Mucosa of stomach (tissue), 1 donor: ENCODE measurements at regions not wholly inside any gene's neighbourhood (a gene's known extent, or its start where the extent isn't known, plus 50 kb on each side); places are given as distances from the start of the nearest gene placed in this dataset.
"Not testable (repeated sequence)": the region's sequence is repeated elsewhere in the genome, so short reads cannot be mapped to it uniquely, and the experiment has no call there.

Source experiments
- H3K27me3 ChIP-seq: one replicate; pipeline ENCODE4 v1.7.0; 2013; ENCODE audit warnings: mild to moderate bottlenecking, low read length; ENCODE audit not compliant: control insufficient read depth, insufficient read depth
- H3K36me3 ChIP-seq: one replicate; pipeline ENCODE4 v1.7.0; 2013; ENCODE audit warnings: low read length; ENCODE audit not compliant: control insufficient read depth, insufficient read depth
- H3K4me1 ChIP-seq: one replicate; pipeline ENCODE4 v1.7.0; 2013; ENCODE audit warnings: mild to moderate bottlenecking, low read length; ENCODE audit not compliant: control insufficient read depth, insufficient read depth
- H3K4me3 ChIP-seq: one replicate; pipeline ENCODE4 v1.7.0; 2013; ENCODE audit warnings: low read length
- H3K9ac ChIP-seq: one replicate; pipeline ENCODE4 v1.7.0; 2013; ENCODE audit warnings: mild to moderate bottlenecking, low read length, moderate library complexity
- H3K9me3 ChIP-seq: one replicate; pipeline ENCODE4 v1.7.0; 2013; ENCODE audit warnings: mild to moderate bottlenecking, low read length, moderate library complexity; ENCODE audit not compliant: control insufficient read depth
- donor health status: Pancreatic carcinoma.

GRCh38 chr22:48621085-48621484 lies 1206.6 kb downstream of the BRD1 start:
- H3K9ac ChIP-seq = no peak overlapping the region
- no peaks in the 10 kb centered on the region for H3K36me3 ChIP-seq
- no peaks in the 10 kb centered on the region for H3K9me3 ChIP-seq
- no peaks in the 10 kb centered on the region for H3K27me3 ChIP-seq
- no peaks in the 10 kb centered on the region for H3K4me1 ChIP-seq
- no peak overlapping the region for H3K4me3 ChIP-seq

GRCh38 chr22:48620460-48620859 lies 1207.2 kb downstream of the BRD1 start:
- H3K36me3 ChIP-seq, H3K27me3 ChIP-seq, H3K9me3 ChIP-seq, H3K4me1 ChIP-seq, H3K9ac ChIP-seq, H3K4me3 ChIP-seq: not testable (repeated sequence)

GRCh38 chr22:48619721-48620120 lies 1208.0 kb downstream of the BRD1 start:
- H3K9me3 ChIP-seq = no peaks in the 10 kb centered on the region
- H3K4me1 ChIP-seq = no peaks in the 10 kb centered on the region
- no peak overlapping the region for H3K4me3 ChIP-seq
- H3K27me3 ChIP-seq = no peaks in the 10 kb centered on the region
- H3K9ac ChIP-seq = no peak overlapping the region
- H3K36me3 ChIP-seq = no peaks in the 10 kb centered on the region

- Histone ChIP-seq H3K4me3 (no peak overlapping the region), H3K9ac (no peak overlapping the region), H3K36me3 (no peaks in the 10 kb centered on the region)
Observed at GRCh38 chr22:48618326-48618725, 1209.3 kb downstream of the BRD1 start.

GRCh38 chr22:48616656-48617055 lies 1211.0 kb downstream of the BRD1 start:
- no peak overlapping the region for H3K4me3 ChIP-seq
- no peaks in the 10 kb centered on the region for H3K9me3 ChIP-seq
- H3K36me3 ChIP-seq = no peaks in the 10 kb centered on the region
- no peak overlapping the region for H3K9ac ChIP-seq
- no peaks in the 10 kb centered on the region for H3K27me3 ChIP-seq
- no peaks in the 10 kb centered on the region for H3K4me1 ChIP-seq

More at GRCh38 chr22:48618326-48618725, 1209.3 kb downstream of the BRD1 start:
- H3K27me3 ChIP-seq = no peaks in the 10 kb centered on the region
- no peaks in the 10 kb centered on the region for H3K9me3 ChIP-seq
- no peaks in the 10 kb centered on the region for H3K4me1 ChIP-seq

- Histone ChIP-seq H3K9me3 (no peaks in the 10 kb centered on the region), H3K27me3 (no peaks in the 10 kb centered on the region), H3K4me1 (no peaks in the 10 kb centered on the region), H3K36me3 (no peaks in the 10 kb centered on the region), H3K4me3 (no peak overlapping the region), H3K9ac (no peak overlapping the region)
Observed at GRCh38 chr22:48615171-48616008, 1212.3 kb downstream of the BRD1 start.

GRCh38 chr22:48613566-48614200 lies 1214.0 kb downstream of the BRD1 start:
- Histone ChIP-seq H3K9me3 (no peaks in the 10 kb centered on the region), H3K4me1 (no peaks in the 10 kb centered on the region), H3K4me3 (no peak overlapping the region), H3K36me3 (no peaks in the 10 kb centered on the region), H3K9ac (no peak overlapping the region), H3K27me3 (no peaks in the 10 kb centered on the region)

GRCh38 chr22:48612077-48612995 lies 1215.3 kb downstream of the BRD1 start:
- no peaks in the 10 kb centered on the region for H3K9me3 ChIP-seq

GRCh38 chr22:48609279-48609865 lies 1218.3 kb downstream of the BRD1 start:
- no peaks in the 10 kb centered on the region for H3K27me3 ChIP-seq
- H3K9me3 ChIP-seq = no peaks in the 10 kb centered on the region
- no peaks in the 10 kb centered on the region for H3K36me3 ChIP-seq
- H3K4me3 ChIP-seq = no peak overlapping the region
- no peaks in the 10 kb centered on the region for H3K4me1 ChIP-seq
- no peak overlapping the region for H3K9ac ChIP-seq

More at GRCh38 chr22:48612077-48612995, 1215.3 kb downstream of the BRD1 start:
- H3K4me3 ChIP-seq = no peak overlapping the region
- no peaks in the 10 kb centered on the region for H3K4me1 ChIP-seq
- no peak overlapping the region for H3K9ac ChIP-seq
- no peaks in the 10 kb centered on the region for H3K27me3 ChIP-seq
- H3K36me3 ChIP-seq = no peaks in the 10 kb centered on the region

- Histone ChIP-seq H3K9ac (no peak overlapping the region), H3K4me1 (no peaks in the 10 kb centered on the region), H3K4me3 (no peak overlapping the region), H3K9me3 (no peaks in the 10 kb centered on the region), H3K36me3 (no peaks in the 10 kb centered on the region), H3K27me3 (no peaks in the 10 kb centered on the region)
Observed at GRCh38 chr22:48607901-48608662, 1219.6 kb downstream of the BRD1 start.

GRCh38 chr22:48606684-48607307 lies 1220.9 kb downstream of the BRD1 start:
- Histone ChIP-seq H3K36me3 (no peaks in the 10 kb centered on the region), H3K27me3 (no peaks in the 10 kb centered on the region), H3K9ac (no peak overlapping the region), H3K9me3 (no peaks in the 10 kb centered on the region), H3K4me1 (no peaks in the 10 kb centered on the region), H3K4me3 (no peak overlapping the region)
